GM19452 (cell line): ENCODE measurements at regions not wholly inside any gene's neighbourhood (a gene's known extent, or its start where the extent isn't known, plus 50 kb on each side); places are given as distances from the start of the nearest gene placed in this dataset.
"Not testable (repeated sequence)": the region's sequence is repeated elsewhere in the genome, so short reads cannot be mapped to it uniquely, and the experiment has no call there.

Source experiments
- ATAC-seq: cut with Tn5 transposase; IDR thresholded peaks from one replicate; pipeline ENCODE4 v1.9.1; 2021; ENCODE audit not compliant: unreplicated experiment

DNA sequence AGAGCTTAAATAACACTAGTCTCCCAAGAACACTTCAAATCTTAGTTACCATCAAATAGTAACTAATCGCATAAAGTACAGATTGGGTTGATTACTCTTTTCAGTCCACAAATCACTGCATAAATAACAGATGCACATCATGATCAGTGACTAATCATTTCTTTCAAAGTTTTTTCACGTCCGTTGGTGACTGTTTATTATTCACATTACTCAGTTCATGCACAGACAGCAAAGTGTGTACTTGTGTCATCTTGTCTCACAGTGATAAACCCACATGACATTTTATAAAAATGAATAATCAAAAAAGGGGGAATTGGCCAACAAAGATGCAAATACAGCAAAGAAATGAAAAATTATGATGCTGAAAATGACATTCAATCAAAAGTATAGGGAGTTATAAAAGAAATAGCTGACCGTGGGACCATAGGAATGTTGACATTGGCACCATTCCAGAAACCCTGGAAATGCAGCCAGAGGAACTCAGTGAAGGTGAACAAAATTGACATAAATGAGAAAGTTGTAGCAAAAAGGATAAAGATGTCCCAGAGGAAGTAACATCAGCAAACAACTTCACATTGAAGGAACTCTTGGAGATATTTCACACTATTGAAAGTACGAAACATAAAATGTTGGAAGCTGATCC lies 161.5 kb downstream of the SOX3 start:
- ATAC-seq: no peak

GRCh38 chrX:140342410-140342809 lies 162.5 kb downstream of the SOX3 start:
- no peak for ATAC-seq

DNA sequence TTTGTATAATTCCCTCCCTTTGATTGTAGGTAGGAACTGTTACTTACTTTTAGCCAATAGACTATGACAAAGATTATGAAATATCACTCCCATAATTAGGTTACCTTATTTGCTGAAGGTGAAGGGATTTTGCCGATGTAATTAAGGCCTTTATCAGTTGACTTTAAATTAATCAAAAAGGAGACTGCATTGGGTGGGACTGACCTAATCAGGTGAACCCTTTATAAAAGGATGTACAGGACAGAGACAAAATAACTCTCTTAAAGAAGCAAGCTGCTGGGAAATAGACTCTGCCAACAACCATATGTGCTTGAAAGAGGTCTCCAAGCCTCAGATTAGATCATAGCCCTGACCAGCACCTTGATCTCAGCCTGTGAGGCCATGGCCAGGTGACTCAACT lies 167.6 kb downstream of the SOX3 start:
- no peak for ATAC-seq

- no peak for ATAC-seq
Measured at GRCh38 chrX:140318296-140318695, 186.6 kb downstream of the SOX3 start.

GRCh38 chrX:140317462-140317861 lies 187.4 kb downstream of the SOX3 start:
- no peak for ATAC-seq

DNA sequence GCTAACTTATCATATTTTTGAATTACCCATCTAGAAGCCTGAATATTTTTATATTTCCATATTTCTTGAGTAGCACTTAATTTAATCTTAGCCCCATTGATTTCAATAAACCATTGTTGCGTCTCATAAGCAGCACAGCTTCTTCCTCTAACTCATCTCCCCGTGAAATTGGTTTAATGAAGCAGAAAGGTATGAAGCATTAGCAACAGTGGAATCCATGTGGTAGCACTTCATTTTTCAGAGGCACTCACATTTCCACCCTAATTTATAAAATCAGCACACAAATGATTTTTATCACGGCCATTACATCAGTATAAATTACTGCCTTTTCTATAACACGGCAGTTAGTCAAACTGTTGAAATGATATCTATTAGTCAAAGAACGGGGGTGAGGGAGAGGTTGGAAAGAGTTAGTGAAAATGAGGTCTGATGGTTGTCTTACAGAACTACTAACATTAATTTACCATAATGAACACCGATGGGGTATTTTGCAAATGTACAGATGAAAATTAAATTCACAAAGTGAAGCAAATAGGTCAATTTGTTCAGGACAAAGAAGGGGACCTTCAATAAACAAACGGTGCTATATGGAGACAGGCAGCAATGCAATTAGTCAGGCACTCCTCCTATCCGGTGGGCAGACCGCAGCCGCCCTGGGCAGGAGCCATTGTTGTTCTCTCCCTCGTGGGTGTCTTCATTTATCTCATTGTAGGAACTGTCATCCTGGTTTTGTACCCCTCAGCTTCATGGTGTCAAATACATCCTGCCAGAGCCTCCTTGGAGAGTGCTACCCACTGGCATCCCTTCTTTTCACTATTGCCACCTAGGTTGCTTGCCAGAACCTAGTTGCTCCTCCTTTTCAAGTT lies 205.7 kb downstream of the SOX3 start:
- no peak for ATAC-seq

- no peak for ATAC-seq
Measured at GRCh38 chrX:140297273-140297672, 207.6 kb downstream of the SOX3 start.

DNA sequence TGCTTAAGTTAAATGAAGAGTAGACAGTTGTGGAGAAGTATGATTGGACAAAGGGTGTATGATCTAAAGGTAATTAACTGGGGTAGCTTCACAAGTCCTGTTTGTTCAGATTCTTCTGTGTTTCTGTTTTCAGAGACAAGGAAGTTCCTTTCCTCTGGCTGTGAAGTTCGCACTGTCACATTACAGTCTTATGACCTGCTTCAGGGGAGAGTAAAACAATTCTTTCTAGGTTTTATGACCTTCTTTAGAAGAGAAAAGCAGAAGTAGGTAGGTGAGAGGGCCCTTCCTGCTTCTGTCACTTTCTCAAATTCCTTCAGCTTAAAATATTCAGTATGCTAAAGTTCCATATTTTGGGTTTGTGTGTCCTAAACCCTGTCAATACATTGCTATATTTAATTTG lies 211.9 kb downstream of the SOX3 start:
- no peak for ATAC-seq

DNA sequence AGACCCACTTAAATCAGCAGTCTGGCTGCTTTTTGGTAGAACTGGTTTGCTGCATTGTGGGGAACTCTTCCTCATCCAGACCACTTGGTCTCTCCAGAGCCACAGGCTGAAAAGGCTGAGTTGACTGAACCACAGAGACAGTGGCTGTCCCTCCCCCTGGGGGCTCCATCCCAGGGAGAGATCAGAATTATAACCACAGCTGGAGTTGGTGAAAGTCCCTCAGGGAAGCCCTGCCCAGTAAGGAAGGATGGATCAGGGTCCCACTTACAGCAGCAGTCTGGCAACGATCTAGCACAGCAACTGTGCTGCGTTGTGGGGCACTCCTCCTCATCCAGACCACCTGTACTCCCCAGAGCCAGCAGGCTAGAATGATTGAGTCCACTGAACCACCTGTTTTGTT lies 212.7 kb downstream of the SOX3 start:
- no peak for ATAC-seq

- ATAC-seq: no peak
Measured at GRCh38 chrX:140274811-140275525, 229.9 kb downstream of the SOX3 start.

GRCh38 chrX:140273921-140274320 lies 230.9 kb downstream of the SOX3 start:
- ATAC-seq: no peak

DNA sequence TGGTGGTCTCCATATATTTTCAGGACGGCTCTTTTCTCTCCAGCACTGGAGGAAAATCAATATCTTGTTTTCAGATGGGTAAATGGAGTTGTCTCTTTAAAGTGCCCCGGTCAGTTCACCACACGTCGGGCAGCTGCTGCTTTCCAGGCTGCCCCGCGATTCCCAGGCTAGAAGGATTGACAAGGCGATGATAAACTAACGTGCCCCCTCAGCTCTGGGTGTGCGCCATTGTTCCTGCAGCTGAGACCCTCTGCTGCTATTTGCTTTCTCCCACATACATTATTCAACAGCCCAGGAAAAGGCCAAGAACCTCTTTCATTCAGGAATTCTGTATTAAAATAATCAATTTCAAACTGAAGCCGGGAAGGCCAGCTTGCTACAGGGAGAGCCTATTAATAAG lies 254.5 kb downstream of the SOX3 start:
- no peak for ATAC-seq

DNA sequence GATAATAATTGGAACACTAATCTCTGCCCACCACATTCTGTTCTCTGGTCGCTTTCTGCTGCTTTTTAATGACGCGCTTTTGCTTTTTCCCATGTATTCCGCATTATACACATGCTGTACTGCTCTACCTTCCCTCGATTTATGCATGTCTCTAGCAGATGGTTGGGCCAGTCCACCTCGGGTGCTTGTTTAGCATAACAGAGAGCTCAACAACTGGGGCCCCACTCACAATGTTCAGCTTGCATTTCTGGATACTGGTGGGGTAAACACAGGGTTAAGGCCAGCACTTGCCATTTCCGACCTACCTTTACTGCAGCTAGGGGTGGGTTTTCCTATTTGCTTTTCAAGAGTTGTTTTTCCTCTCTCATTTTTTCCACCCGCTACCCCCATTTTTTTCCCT lies 255.8 kb downstream of the SOX3 start:
- ATAC-seq: no peak

DNA sequence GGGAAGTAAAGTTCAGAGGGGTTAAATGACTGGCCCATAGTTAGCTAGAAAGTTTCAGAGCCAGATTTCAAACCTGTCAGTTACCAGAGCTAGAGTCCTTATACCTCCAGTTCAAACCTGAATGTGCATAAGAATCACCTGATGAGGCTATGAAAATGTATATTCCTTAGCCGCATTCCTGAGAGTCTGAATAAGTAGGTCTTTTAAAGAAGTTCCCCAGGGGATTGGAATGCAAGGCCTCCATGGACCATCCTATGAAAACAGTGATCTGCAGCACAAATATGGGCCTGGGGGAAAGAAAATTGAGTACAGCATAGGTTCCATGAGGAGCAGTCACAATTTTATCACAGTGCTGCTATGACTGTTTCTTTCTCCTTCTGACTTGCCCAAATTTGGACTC lies 263.9 kb upstream of the CXorf66 start:
- no peak for ATAC-seq

- not testable (repeated sequence) for ATAC-seq
Measured at GRCh38 chrX:140226037-140226436, 260.7 kb upstream of the CXorf66 start.

DNA sequence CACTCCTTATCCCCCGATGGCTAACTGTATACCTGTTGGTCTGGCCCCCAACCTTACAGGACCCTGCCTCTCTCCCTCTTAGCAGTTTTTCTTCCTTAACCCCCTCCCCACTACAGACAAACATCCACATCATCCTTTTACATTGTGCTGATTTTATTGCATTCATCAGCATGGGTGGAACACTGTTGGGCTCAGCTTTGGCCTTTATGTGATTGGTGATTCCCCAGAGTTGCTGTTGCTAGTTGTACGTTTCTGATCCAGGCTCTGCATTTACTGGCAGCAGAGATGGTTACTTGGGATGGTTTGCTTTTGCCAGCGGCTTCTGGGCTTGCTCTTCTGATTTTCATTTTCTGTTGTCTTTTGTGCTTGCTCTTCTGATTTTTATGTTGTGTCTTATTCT lies 250.6 kb upstream of the CXorf66 start:
- ATAC-seq: not testable (repeated sequence)

GRCh38 chrX:140214518-140214917 lies 249.2 kb upstream of the CXorf66 start:
- ATAC-seq: not testable (repeated sequence)

- no peak for ATAC-seq
Measured at GRCh38 chrX:140206657-140207056, 241.3 kb upstream of the CXorf66 start.

- ATAC-seq: no peak
Measured at GRCh38 chrX:140190441-140191108, 225.3 kb upstream of the CXorf66 start.

- no peak for ATAC-seq
Measured at GRCh38 chrX:140180585-140180984, 215.3 kb upstream of the CXorf66 start.

- no peak for ATAC-seq
Measured at GRCh38 chrX:140177821-140178220, 212.5 kb upstream of the CXorf66 start.
